Vagina (tissue), 2 donors: ENCODE measurements at regions not wholly inside any gene's neighbourhood (a gene's known extent, or its start where the extent isn't known, plus 50 kb on each side); places are given as distances from the start of the nearest gene placed in this dataset.

Experiments
- CTCF ChIP-seq, 3 experiments: fragments of 450-650 bp in 2 of 3; fragments of 200-600 bp in 1 of 3; sonication (generic) in 1 of 3; IDR thresholded peaks; one replicate each; pipeline ENCODE4 v1.5.1; 2017 to 2019; ENCODE audit warnings: antibody characterized with exemption in 3 of 3, mild to moderate bottlenecking in 2 of 3, moderate library complexity in 2 of 3
- POLR2AphosphoS5 ChIP-seq, 2 donors: sonication (generic); formaldehyde crosslinking; IDR thresholded peaks; one replicate each; pipeline ENCODE4 v1.9.0; 2017; ENCODE audit warnings: antibody characterized with exemption in 2 of 2, mild to moderate bottlenecking in 2 of 2, low read depth in 1 of 2; ENCODE audit not compliant: insufficient read depth in 1 of 2

DNA sequence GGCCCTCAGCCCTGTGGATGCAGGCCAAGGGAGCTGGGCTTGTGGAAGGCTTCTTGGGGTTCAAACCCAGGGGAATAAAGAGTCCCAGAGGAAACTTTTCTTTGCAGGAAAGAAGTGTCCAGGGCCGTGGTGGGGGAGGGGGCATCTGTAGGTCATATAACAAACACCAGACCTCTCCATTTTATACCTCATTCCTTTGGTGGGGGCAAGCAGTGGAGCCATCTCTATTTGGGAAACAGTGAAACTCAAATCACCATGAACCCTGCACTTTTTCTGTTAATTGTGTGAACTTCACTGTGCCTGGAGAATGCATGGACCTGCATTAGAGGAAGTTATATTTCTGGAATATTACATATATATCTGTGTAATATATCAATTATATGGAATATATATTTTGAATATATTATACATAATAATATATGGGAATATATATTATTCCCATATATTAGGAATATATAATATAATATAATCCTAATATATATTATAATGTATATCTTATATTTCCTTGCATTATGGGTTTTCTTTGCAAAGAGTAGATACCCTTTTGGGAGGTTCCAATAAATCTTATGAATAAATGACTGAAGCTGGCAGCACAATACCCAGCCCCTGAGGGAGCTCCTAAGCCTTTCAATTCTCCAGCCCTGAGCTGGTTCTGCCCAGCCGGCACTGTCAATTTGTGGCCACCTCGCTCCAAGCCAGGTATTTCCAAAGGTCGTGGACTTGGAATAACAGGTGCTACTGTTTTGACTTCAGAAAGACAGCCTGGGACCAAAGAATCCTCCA lies 97.7 kb upstream of the PKDCC start:
- TF ChIP-seq CTCF (IDR thresholded peaks at IDR 0.05) (no peak), POLR2AphosphoS5 (IDR thresholded peaks at IDR 0.05; ENCODE audit: insufficient read depth in 1 of 2, low read depth in 1 of 2) (no peak)
